ENCODE measurements at regions not wholly inside any gene's neighbourhood (a gene's known extent, or its start where the extent isn't known, plus 50 kb on each side); places are given as distances from the start of the nearest gene placed in this dataset.

DNA sequence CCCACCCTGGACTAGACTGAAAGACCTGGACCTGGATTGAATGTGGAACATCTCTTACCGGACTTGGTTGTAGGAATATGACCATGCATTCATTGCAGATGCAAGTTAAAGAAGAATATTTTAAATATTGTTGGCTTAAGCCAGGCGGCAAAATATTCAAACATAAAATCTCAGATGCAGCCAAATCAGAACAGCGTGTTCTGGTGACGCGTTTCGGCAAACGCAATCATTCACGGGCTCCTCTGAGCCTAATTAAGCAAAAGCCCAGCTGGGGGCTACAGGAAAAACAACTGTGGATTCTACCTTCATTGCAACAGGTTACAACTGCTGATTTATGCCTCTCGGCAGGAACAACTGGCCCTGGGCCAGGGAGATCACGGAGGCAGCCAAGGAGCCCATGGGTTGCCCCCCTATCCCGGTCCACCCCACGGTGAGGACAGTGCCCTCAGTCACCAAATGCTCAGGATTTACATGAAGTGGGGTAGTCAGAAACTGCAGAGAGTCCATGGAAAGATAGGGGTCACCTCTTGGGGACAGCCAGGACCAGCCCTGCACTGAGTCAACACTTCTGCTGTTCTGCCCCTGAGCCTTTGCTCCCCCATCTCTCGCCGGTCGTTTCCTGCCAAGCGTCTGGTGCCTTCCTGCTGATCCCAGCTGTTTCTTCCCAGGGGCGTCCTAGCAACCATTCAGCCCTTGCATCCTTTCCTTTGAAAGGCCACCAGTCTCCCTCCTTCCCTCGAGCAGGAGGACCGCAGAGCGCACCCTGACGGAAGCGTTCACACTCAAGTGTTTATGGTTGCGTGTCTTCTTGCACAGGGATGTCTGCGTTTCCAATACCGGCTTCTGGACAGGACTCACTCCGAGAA is 64.4 kb upstream of the SFMBT2 start:
- no peak for TF ChIP-seq EZH2phosphoT487 (IDR thresholded peaks at IDR 0.05; ENCODE audit: low read length)
- TF ChIP-seq, protein P1, sequence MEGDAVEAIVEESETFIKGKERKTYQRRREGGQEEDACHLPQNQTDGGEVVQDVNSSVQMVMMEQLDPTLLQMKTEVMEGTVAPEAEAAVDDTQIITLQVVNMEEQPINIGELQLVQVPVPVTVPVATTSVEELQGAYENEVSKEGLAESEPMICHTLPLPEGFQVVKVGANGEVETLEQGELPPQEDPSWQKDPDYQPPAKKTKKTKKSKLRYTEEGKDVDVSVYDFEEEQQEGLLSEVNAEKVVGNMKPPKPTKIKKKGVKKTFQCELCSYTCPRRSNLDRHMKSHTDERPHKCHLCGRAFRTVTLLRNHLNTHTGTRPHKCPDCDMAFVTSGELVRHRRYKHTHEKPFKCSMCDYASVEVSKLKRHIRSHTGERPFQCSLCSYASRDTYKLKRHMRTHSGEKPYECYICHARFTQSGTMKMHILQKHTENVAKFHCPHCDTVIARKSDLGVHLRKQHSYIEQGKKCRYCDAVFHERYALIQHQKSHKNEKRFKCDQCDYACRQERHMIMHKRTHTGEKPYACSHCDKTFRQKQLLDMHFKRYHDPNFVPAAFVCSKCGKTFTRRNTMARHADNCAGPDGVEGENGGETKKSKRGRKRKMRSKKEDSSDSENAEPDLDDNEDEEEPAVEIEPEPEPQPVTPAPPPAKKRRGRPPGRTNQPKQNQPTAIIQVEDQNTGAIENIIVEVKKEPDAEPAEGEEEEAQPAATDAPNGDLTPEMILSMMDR (IDR thresholded peaks at IDR 0.05; ENCODE audit: low read length), result no peak
- Histone ChIP-seq H3K9ac (ENCODE audit: low read length) (no peak overlapping the region), H3K36me3 (replicated peaks; ENCODE audit: insufficient read depth, low read length) (no peaks in the 10 kb centered on the region), H4K20me1 (ENCODE audit: insufficient read depth, low read length) (no peaks in the 10 kb centered on the region), H3K4me1 (ENCODE audit: low read length) (peaks cover 50% of the 10 kb centered on the region), H3K27ac (ENCODE audit: low read length) (no peak overlapping the region), H3F3A (ENCODE audit: insufficient read depth, low read length) (peaks cover 61% of the 10 kb centered on the region), H2AFZ (ENCODE audit: low read length) (no peak overlapping the region), H3K4me2 (ENCODE audit: low read depth, low read length) (no peak overlapping the region), H3K79me2 (ENCODE audit: low read length) (no peaks in the 10 kb centered on the region), H3K4me3 (ENCODE audit: low read length) (no peak overlapping the region), H3K9me2 (replicated peaks; ENCODE audit: insufficient read depth, low read length) (no peaks in the 10 kb centered on the region), H3K27me3 (replicated peaks; ENCODE audit: insufficient read depth, low read length) (no peaks in the 10 kb centered on the region), H3K9me3 (replicated peaks; ENCODE audit: insufficient read depth, low read length) (no peaks in the 10 kb centered on the region)
- DNase-seq, result no peak

DNA sequence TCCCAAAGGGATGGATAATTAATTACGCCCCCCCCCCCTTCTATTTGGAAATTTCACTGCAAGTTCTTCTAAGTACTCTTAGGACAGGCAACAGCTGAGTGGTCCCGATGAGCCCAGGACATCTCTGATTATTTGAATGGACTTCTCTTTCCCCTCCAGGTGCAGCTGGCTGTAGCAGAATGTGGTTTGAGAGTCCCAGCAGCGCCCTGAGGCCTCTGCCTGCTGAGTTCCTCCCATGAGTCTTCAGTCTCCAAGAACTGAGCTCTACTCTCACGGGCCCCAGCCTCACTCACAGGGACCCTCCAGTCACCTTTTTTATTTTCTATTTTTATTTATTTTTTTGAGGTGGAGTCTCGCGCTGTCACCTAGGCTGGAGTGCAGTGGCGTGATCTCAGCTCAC is 63.6 kb upstream of the SFMBT2 start:
- Histone ChIP-seq H3K79me2 (ENCODE audit: low read length) (0 out of 2 replicates have a peak, but pooled peaks cover 3% of the 10 kb centered on the region), H3F3A (ENCODE audit: insufficient read depth, low read length) (peaks cover 62% of the 10 kb centered on the region), H3K9ac (ENCODE audit: low read length) (no peak overlapping the region), H3K36me3 (replicated peaks; ENCODE audit: insufficient read depth, low read length) (no peaks in the 10 kb centered on the region), H2AFZ (ENCODE audit: low read length) (no peak overlapping the region), H3K9me2 (replicated peaks; ENCODE audit: insufficient read depth, low read length) (no peaks in the 10 kb centered on the region), H3K27ac (ENCODE audit: low read length) (no peak overlapping the region), H3K4me2 (ENCODE audit: low read depth, low read length) (no peak overlapping the region), H4K20me1 (ENCODE audit: insufficient read depth, low read length) (no peaks in the 10 kb centered on the region), H3K27me3 (replicated peaks; ENCODE audit: insufficient read depth, low read length) (no peaks in the 10 kb centered on the region), H3K4me3 (ENCODE audit: low read length) (no peak overlapping the region), H3K9me3 (replicated peaks; ENCODE audit: insufficient read depth, low read length) (no peaks in the 10 kb centered on the region), H3K4me1 (ENCODE audit: low read length) (peaks cover 59% of the 10 kb centered on the region)
- TF ChIP-seq, protein P1 (IDR thresholded peaks at IDR 0.05; ENCODE audit: low read length), result no peak
- TF ChIP-seq EZH2phosphoT487 (IDR thresholded peaks at IDR 0.05; ENCODE audit: low read length), result no peak
- DNase-seq, result no peak

DNA sequence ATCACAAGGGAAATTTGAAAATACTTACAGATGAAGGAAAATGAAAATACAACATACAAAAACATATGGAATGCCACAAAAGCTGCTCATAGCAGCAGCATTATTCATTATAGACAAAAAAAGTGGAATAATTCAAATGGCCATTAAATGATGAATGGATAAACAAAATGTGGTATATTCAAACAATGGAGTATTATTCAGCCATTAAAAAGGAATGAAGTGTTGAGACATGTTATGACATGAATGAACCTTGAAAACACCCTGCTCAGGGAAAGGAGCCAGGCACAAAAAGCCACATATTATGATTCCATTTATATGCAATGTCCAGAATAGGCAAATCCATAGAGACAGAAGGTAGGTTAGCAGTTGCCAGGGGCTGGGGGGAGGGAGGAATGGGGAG is 62.6 kb upstream of the SFMBT2 start:
- peaks cover 53% of the 10 kb centered on the region for H3F3A ChIP-seq (ENCODE audit: insufficient read depth, low read length)

More for the DNA sequence above, 62.6 kb upstream of the SFMBT2 start:
- H3K9me3 ChIP-seq (replicated peaks; ENCODE audit: insufficient read depth, low read length), result no peaks in the 10 kb centered on the region
- no peaks in the 10 kb centered on the region for H4K20me1 ChIP-seq (ENCODE audit: insufficient read depth, low read length)
- H2AFZ ChIP-seq (ENCODE audit: low read length), result no peak overlapping the region
- H3K4me2 ChIP-seq (ENCODE audit: low read depth, low read length), result no peak overlapping the region
- no peak overlapping the region for H3K4me3 ChIP-seq (ENCODE audit: low read length)
- no peaks in the 10 kb centered on the region for H3K36me3 ChIP-seq (replicated peaks; ENCODE audit: insufficient read depth, low read length)
- H3K9me2 ChIP-seq (replicated peaks; ENCODE audit: insufficient read depth, low read length), result no peaks in the 10 kb centered on the region
- DNase-seq, result no peak
- H3K79me2 ChIP-seq (ENCODE audit: low read length), result 0 out of 2 replicates have a peak, but pooled peaks cover 3% of the 10 kb centered on the region
- no peak overlapping the region for H3K9ac ChIP-seq (ENCODE audit: low read length)
- peak overlapping the region; percentile 94; the same call in 1 of the 2 replicates for H3K27ac ChIP-seq (ENCODE audit: low read length)
- H3K4me1 ChIP-seq (ENCODE audit: low read length), result peaks cover 62% of the 10 kb centered on the region
- H3K27me3 ChIP-seq (replicated peaks; ENCODE audit: insufficient read depth, low read length), result no peaks in the 10 kb centered on the region
- TF ChIP-seq, protein P1 (IDR thresholded peaks at IDR 0.05; ENCODE audit: low read length), result no peak
- TF ChIP-seq EZH2phosphoT487 (IDR thresholded peaks at IDR 0.05; ENCODE audit: low read length), result no peak
- TF ChIP-seq EZH2 (optimal IDR thresholded peaks at IDR 0.05; ENCODE audit: low read depth, low read length), result no peak

All from MM.1S (cell line).